Astrocyte (in vitro differentiated cells and primary cell): ENCODE measurements at regions not wholly inside any gene's neighbourhood (a gene's known extent, or its start where the extent isn't known, plus 50 kb on each side); places are given as distances from the start of the nearest gene placed in this dataset.

ENCODE experiments used
- DNase-seq: peaks from one replicate; pipeline ENCODE4 v3.0.0-alpha.2; 2010; ENCODE audit warnings: low read depth
- FAIRE-seq: peaks from 2 replicates; lab custom pipeline; 2011; peaks lifted over from hg19 to GRCh38; lab: Jason Lieb, UNC
- H2AFZ ChIP-seq: 2 replicates; pipeline ENCODE4 v1.6.0; 2012; ENCODE audit warnings: low read depth, low read length, inconsistent platforms
- H3K27ac ChIP-seq: 2 replicates; pipeline ENCODE4 v1.5.1; 2011; ENCODE audit warnings: low read depth, low read length, inconsistent platforms
- H3K27me3 ChIP-seq: 2 replicates; pipeline ENCODE4 v1.6.0; 2011; ENCODE audit warnings: low read length, inconsistent platforms; ENCODE audit not compliant: insufficient read depth
- H3K36me3 ChIP-seq: 2 replicates; pipeline ENCODE4 v1.5.1; 2011; ENCODE audit warnings: low read length, inconsistent platforms; ENCODE audit not compliant: insufficient read depth
- H3K4me1 ChIP-seq: 2 replicates; pipeline ENCODE4 v1.5.1; 2011; ENCODE audit warnings: low read length, inconsistent platforms; ENCODE audit not compliant: insufficient read depth
- H3K4me2 ChIP-seq: 2 replicates; pipeline ENCODE4 v1.6.0; 2012; ENCODE audit warnings: low read length, inconsistent platforms
- H3K4me3 ChIP-seq: 2 replicates; pipeline ENCODE4 v1.5.1; 2011; ENCODE audit warnings: low read depth, mild to moderate bottlenecking, low read length, inconsistent platforms; ENCODE audit not compliant: insufficient read depth
- H3K79me2 ChIP-seq: 2 replicates; pipeline ENCODE4 v1.6.0; 2012; ENCODE audit warnings: mild to moderate bottlenecking, low read length, inconsistent platforms; ENCODE audit not compliant: insufficient read depth
- H3K9ac ChIP-seq: 2 replicates; pipeline ENCODE4 v1.6.0; 2012; ENCODE audit warnings: mild to moderate bottlenecking, low read length, inconsistent platforms
- H3K9me3 ChIP-seq: 2 replicates; pipeline ENCODE4 v1.5.1; 2012; ENCODE audit warnings: low read depth, mild to moderate bottlenecking, low read length, inconsistent platforms; ENCODE audit not compliant: insufficient read depth
- H4K20me1 ChIP-seq: 2 replicates; pipeline ENCODE4 v1.6.0; 2012; ENCODE audit warnings: low read length, inconsistent platforms; ENCODE audit not compliant: insufficient read depth
- H3K27ac Mint-ChIP-seq: one replicate; pipeline ENCODE4 v1.8.0; 2021; ENCODE audit warnings: mild to moderate bottlenecking, mixed read lengths; ENCODE audit not compliant: unreplicated experiment
- H3K27me3 Mint-ChIP-seq: one replicate; pipeline ENCODE4 v1.8.0; 2021; ENCODE audit warnings: low read depth, mixed read lengths; ENCODE audit not compliant: unreplicated experiment
- H3K36me3 Mint-ChIP-seq: one replicate; pipeline ENCODE4 v1.8.0; 2021; ENCODE audit warnings: low read depth, mixed read lengths; ENCODE audit not compliant: unreplicated experiment
- H3K4me1 Mint-ChIP-seq: one replicate; pipeline ENCODE4 v1.8.0; 2021; ENCODE audit warnings: low read depth, mixed read lengths; ENCODE audit not compliant: unreplicated experiment
- H3K4me3 Mint-ChIP-seq: one replicate; pipeline ENCODE4 v1.8.0; 2021; ENCODE audit warnings: mild to moderate bottlenecking, moderate library complexity, mixed read lengths; ENCODE audit not compliant: unreplicated experiment
- H3K9me3 Mint-ChIP-seq: one replicate; pipeline ENCODE4 v1.8.0; 2021; ENCODE audit warnings: mild to moderate bottlenecking, mixed read lengths; ENCODE audit not compliant: unreplicated experiment
- EZH2 ChIP-seq: IDR thresholded peaks from 2 replicates; pipeline ENCODE4 v1.6.1; 2012; ENCODE audit warnings: mild to moderate bottlenecking, low read length, inconsistent platforms; ENCODE audit not compliant: insufficient read depth
- TF ChIP-seq, protein P1 (sequence below): IDR thresholded peaks from 2 replicates; pipeline ENCODE4 v1.5.1; 2011; ENCODE audit warnings: low read depth, mild to moderate bottlenecking, inconsistent platforms, low read length, moderate library complexity; ENCODE audit not compliant: insufficient read depth

DNA sequence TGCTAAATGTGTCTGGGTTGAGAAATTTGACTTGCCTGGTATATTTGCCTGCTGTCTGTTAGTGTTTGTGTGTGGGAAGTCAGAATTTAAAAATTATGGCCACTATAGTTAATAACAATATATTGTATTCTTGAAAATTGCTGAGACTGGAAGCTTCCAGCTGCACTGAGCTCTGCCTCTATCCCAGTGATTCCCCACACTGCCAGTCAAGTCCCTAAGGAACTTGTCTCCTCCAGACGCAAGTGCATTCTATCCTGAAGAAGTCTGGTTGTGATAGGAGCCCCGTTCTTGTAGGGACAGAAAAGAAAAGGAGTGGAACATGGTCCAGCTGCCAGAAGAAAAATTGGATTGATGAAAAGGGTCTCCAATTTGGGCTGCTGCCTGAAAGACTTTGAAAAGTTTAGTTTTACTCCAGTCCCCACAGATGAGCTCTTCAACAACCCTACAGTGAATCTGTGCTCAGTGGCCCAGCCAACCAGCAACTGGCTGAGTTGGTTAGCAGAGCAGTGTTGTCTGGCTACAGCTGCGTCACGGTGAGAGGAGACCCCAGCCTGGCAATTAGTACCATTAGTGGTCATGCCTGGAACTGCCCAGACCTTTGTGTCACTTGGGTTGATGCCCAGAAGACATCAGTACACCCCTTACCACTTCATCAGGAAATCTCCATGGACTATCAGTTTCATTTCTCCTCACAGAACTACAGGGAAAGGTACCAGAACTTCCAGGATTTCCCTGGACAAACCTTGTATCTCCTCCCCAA is 183.1 kb upstream of the MCHR2 start:
- H3K4me1 Mint-ChIP-seq = peaks cover 15% of the 10 kb centered on the region
- no peak overlapping the region for H3K27ac Mint-ChIP-seq
- H3K27me3 Mint-ChIP-seq = no peaks in the 10 kb centered on the region
- Histone ChIP-seq H3K27me3 (no peaks in the 10 kb centered on the region), H3K9ac (no peak overlapping the region), H3K9me3 (no peaks in the 10 kb centered on the region), H3K36me3 (no peaks in the 10 kb centered on the region), H2AFZ (no peak overlapping the region), H3K4me3 (no peak overlapping the region), H3K27ac (no peak overlapping the region), H3K4me2 (no peak overlapping the region), H3K79me2 (no peaks in the 10 kb centered on the region), H4K20me1 (no peaks in the 10 kb centered on the region), H3K4me1 (peaks cover 16% of the 10 kb centered on the region)
- no peaks in the 10 kb centered on the region for H3K9me3 Mint-ChIP-seq
- TF ChIP-seq, protein P1, sequence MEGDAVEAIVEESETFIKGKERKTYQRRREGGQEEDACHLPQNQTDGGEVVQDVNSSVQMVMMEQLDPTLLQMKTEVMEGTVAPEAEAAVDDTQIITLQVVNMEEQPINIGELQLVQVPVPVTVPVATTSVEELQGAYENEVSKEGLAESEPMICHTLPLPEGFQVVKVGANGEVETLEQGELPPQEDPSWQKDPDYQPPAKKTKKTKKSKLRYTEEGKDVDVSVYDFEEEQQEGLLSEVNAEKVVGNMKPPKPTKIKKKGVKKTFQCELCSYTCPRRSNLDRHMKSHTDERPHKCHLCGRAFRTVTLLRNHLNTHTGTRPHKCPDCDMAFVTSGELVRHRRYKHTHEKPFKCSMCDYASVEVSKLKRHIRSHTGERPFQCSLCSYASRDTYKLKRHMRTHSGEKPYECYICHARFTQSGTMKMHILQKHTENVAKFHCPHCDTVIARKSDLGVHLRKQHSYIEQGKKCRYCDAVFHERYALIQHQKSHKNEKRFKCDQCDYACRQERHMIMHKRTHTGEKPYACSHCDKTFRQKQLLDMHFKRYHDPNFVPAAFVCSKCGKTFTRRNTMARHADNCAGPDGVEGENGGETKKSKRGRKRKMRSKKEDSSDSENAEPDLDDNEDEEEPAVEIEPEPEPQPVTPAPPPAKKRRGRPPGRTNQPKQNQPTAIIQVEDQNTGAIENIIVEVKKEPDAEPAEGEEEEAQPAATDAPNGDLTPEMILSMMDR = peak; percentile 2
- no peak for TF ChIP-seq EZH2
- no peak for DNase-seq
- H3K36me3 Mint-ChIP-seq = no peaks in the 10 kb centered on the region
- FAIRE-seq = no peak
- H3K4me3 Mint-ChIP-seq = no peak overlapping the region

DNA sequence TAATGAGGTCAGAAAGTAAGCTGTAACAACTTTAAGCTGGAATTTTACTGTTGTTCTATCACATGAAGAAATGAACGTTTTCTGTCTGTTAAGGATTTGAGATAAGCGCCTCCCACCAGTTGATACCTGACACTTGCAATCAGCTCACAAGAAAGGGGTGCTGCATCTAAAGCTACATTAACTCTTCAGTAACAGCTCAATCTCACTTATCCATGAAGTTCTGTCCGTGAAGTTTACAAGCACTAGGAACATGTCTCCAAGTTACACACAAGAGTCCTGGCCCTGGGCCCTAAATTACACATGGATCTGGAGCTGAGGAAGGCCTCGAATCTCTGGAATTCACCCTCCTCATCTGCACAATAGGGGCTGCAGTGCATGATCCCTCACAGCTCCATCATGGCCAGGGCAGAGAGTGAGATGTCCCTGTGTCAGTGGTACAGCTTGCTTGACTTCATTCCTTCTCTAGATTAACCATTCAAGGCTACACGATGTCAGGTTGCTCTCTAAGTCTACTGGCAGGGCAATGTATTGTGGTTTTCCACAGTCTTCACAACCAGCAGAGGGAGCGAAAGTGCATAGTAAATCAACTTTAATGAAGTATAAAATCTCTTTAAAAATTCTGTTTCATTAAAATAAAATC is 182.4 kb upstream of the MCHR2 start:
- TF ChIP-seq, protein P1 = peak; percentile 33
- TF ChIP-seq EZH2 = no peak
- H3K27ac ChIP-seq = peak overlapping the region; percentile 50
- H3K9ac ChIP-seq = peak overlapping the region; percentile 24
- H3K36me3 Mint-ChIP-seq = no peaks in the 10 kb centered on the region
- DNase-seq = peak; percentile 61
- no peak for FAIRE-seq
- H3K27ac Mint-ChIP-seq = no peak overlapping the region
- no peaks in the 10 kb centered on the region for H3K9me3 Mint-ChIP-seq
- H3K9me3 ChIP-seq = no peaks in the 10 kb centered on the region
- H4K20me1 ChIP-seq = no peaks in the 10 kb centered on the region
- H3K27me3 ChIP-seq = no peaks in the 10 kb centered on the region
- H3K4me1 Mint-ChIP-seq = peaks cover 20% of the 10 kb centered on the region
- no peak overlapping the region for H3K4me3 ChIP-seq
- H3K4me1 ChIP-seq = peaks cover 19% of the 10 kb centered on the region
- no peaks in the 10 kb centered on the region for H3K27me3 Mint-ChIP-seq
- no peaks in the 10 kb centered on the region for H3K79me2 ChIP-seq
- H3K4me3 Mint-ChIP-seq = no peak overlapping the region
- H3K36me3 ChIP-seq = no peaks in the 10 kb centered on the region
- peak overlapping the region; percentile 72 for H2AFZ ChIP-seq
- peak overlapping the region; percentile 46 for H3K4me2 ChIP-seq
